HL-60/S4 treated with retinoic acid at 250 ng/mL for 4 days and 3 days (cell line): ENCODE measurements at regions not wholly inside any gene's neighbourhood (a gene's known extent, or its start where the extent isn't known, plus 50 kb on each side); places are given as distances from the start of the nearest gene placed in this dataset.
"Not testable (repeated sequence)": the region's sequence is repeated elsewhere in the genome, so short reads cannot be mapped to it uniquely, and the experiment has no call there.

Source experiments
- in situ Hi-C: fragments of 300-500 bp; cut with MboI; formaldehyde crosslinking; loops from 2 replicates; pipeline ENCODE4 v1.7.0; 2022; ENCODE audit warnings: low sequenced_read_pairs

- in situ Hi-C loops: not testable (repeated sequence)
These were observed 84.7 kb downstream of the METTL2B start for GRCh38 chr7:128561116-128561722.

- in situ Hi-C loops: not testable (repeated sequence)
These were observed 86.2 kb downstream of the METTL2B start for GRCh38 chr7:128562795-128563194.

- in situ Hi-C loops: not testable (repeated sequence)
These were observed 87.7 kb downstream of the METTL2B start for GRCh38 chr7:128564123-128564700.

GRCh38 chr7:128564932-128565864 lies 88.7 kb downstream of the METTL2B start:
- in situ Hi-C loops: not testable (repeated sequence)

GRCh38 chr7:128575277-128575676 lies 96.8 kb upstream of the GARIN1A start:
- in situ Hi-C loops: not testable (repeated sequence)

- in situ Hi-C loops: not testable (repeated sequence)
These were observed 95.1 kb upstream of the GARIN1A start for GRCh38 chr7:128576953-128577352.

GRCh38 chr7:128579843-128580242 lies 92.2 kb upstream of the GARIN1A start:
- in situ Hi-C loops: not testable (repeated sequence)

GRCh38 chr7:128581100-128581499 lies 91.0 kb upstream of the GARIN1A start:
- in situ Hi-C loops: not testable (repeated sequence)

GRCh38 chr7:128581825-128582561 lies 90.1 kb upstream of the GARIN1A start:
- in situ Hi-C loops: not testable (repeated sequence)

GRCh38 chr7:128586715-128587114 lies 85.4 kb upstream of the GARIN1A start:
- in situ Hi-C loops: not testable (repeated sequence)

- in situ Hi-C loops: no loop called here
These were observed 80.4 kb upstream of the GARIN1A start for GRCh38 chr7:128591705-128592104.

GRCh38 chr7:128592209-128592608 lies 79.9 kb upstream of the GARIN1A start:
- in situ Hi-C loops: not testable (repeated sequence)

- in situ Hi-C loops: not testable (repeated sequence)
These were observed 78.0 kb upstream of the GARIN1A start for GRCh38 chr7:128594061-128594460.

GRCh38 chr7:128596336-128597128 lies 75.6 kb upstream of the GARIN1A start:
- in situ Hi-C loops: not testable (repeated sequence)

- in situ Hi-C loops: not testable (repeated sequence)
These were observed 73.1 kb upstream of the GARIN1A start for GRCh38 chr7:128598946-128599345.

GRCh38 chr7:128608678-128609421 lies 63.2 kb upstream of the GARIN1A start:
- in situ Hi-C loops: loop anchor here (25.0 kb wide), 1 partner anchor 278 kb away; no protein-coding TSS in a partner anchor

GRCh38 chr7:128613366-128613765 lies 58.7 kb upstream of the GARIN1A start:
- in situ Hi-C loops: loop anchor here (25.0 kb wide), 1 partner anchor 274 kb away; no protein-coding TSS in a partner anchor

GRCh38 chr7:128614812-128615211 lies 57.3 kb upstream of the GARIN1A start:
- in situ Hi-C loops: loop anchor here (25.0 kb wide), 1 partner anchor 272 kb away; no protein-coding TSS in a partner anchor

- in situ Hi-C loops: loop anchor here (25.0 kb wide), 1 partner anchor 271 kb away; no protein-coding TSS in a partner anchor
These were observed 55.3 kb upstream of the GARIN1A start for GRCh38 chr7:128616799-128617198.
